SK-N-SH treated with all-trans-retinoic acid at 6 μM for 48 hours (cell line): ENCODE measurements at regions not wholly inside any gene's neighbourhood (a gene's known extent, or its start where the extent isn't known, plus 50 kb on each side); places are given as distances from the start of the nearest gene placed in this dataset.

Experiments used
- BACH2 ChIP-seq: fragments of 250-450 bp; sonication (Bioruptor Pico); IDR thresholded peaks from 2 replicates; pipeline ENCODE4 v1.9.0; 2021; ENCODE audit warnings: mild to moderate bottlenecking, borderline replicate concordance
- CSDC2 ChIP-seq: fragments of 250-450 bp; sonication (Bioruptor Pico); IDR thresholded peaks from 2 replicates; pipeline ENCODE4 v1.5.0; 2020; ENCODE audit warnings: mild to moderate bottlenecking, moderate library complexity
- RARB ChIP-seq: fragments of 250-450 bp; sonication (Bioruptor Pico); IDR thresholded peaks from 2 replicates; pipeline ENCODE4 v1.8.0; 2021; ENCODE audit warnings: mild to moderate bottlenecking, moderate library complexity
- SNAI2 ChIP-seq: fragments of 250-450 bp; sonication (Bioruptor Pico); IDR thresholded peaks from 2 replicates; pipeline ENCODE4 v1.5.0; 2020; ENCODE audit warnings: mild to moderate bottlenecking, moderate library complexity
- ZFP3 ChIP-seq: fragments of 250-450 bp; sonication (Bioruptor Pico); IDR thresholded peaks from 2 replicates; pipeline ENCODE4 v1.5.0; 2020; ENCODE audit warnings: mild to moderate bottlenecking, moderate library complexity
- ZNF565 ChIP-seq: fragments of 450-650 bp; formaldehyde crosslinking; conservative IDR thresholded peaks from 2 replicates; pipeline ENCODE4 v1.5.0; 2020; ENCODE audit warnings: low read depth, mild to moderate bottlenecking, moderate library complexity
- ZNF70 ChIP-seq: fragments of 450-650 bp; formaldehyde crosslinking; IDR thresholded peaks from 2 replicates; pipeline ENCODE4 v1.5.0; 2020; ENCODE audit warnings: mild to moderate bottlenecking, moderate library complexity
- ZNF8 ChIP-seq: fragments of 450-650 bp; formaldehyde crosslinking; IDR thresholded peaks from 2 replicates; pipeline ENCODE4 v1.5.0; 2020; ENCODE audit warnings: mild to moderate bottlenecking, moderate library complexity
- TF ChIP-seq, protein P1 (sequence below): fragments of 250-450 bp; sonication (Bioruptor Pico); IDR thresholded peaks from 2 replicates; pipeline ENCODE4 v1.5.1; 2021; ENCODE audit warnings: mild to moderate bottlenecking, moderate library complexity
- TF ChIP-seq, protein P2 (sequence below): fragments of 250-450 bp; sonication (Bioruptor Pico); IDR thresholded peaks from 2 replicates; pipeline ENCODE4 v1.5.0; 2020; ENCODE audit warnings: mild to moderate bottlenecking, moderate library complexity
- TF ChIP-seq, protein P3 (sequence below): fragments of 250-450 bp; sonication (Bioruptor Pico); IDR thresholded peaks from 2 replicates; pipeline ENCODE4 v1.8.0; 2021; ENCODE audit warnings: low read depth, mild to moderate bottlenecking, moderate library complexity, borderline replicate concordance

DNA sequence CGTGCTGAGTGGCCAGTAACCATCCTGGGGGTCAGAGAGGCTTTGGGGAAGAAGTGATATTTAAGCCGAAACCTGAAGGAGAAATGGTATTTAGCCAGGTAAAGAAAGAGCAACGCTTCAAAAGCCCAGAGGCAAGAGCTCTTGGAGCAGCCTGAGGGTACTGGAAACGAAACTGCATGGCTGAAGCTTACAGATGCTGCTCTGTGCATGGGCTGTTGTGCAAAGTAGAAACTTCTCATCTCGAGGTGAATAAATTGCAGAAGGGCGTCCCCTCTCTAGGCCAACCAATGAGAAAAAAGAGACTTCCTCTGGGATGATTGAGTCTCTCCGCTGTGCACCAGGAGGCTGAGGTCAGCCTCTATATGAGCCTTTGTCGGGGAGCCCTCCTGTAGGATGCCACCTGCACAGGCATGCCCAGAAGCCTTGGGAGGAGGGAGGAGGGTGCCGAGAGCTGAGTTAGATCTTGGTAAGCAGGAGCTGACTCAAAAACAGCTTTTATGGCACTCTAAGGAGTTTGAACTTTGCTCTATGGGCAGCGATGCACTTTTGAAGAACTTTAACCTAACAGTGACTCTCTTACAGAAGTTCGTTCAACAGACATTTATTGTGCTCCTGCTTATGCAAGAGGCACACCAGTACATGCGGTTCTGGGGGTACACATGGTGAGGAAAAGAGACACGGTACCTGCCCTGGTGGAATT lies 61.6 kb upstream of the EDN1 start:
- TF ChIP-seq RARB (CRISPR knock-in tag) (no peak), ZFP3 (CRISPR knock-in tag) (no peak), ZNF8 (CRISPR knock-in tag) (no peak), BACH2 (no peak), CSDC2 (no peak), ZNF565 (CRISPR knock-in tag) (no peak), ZNF70 (no peak), SNAI2 (CRISPR knock-in tag) (no peak)
- TF ChIP-seq, protein P1, sequence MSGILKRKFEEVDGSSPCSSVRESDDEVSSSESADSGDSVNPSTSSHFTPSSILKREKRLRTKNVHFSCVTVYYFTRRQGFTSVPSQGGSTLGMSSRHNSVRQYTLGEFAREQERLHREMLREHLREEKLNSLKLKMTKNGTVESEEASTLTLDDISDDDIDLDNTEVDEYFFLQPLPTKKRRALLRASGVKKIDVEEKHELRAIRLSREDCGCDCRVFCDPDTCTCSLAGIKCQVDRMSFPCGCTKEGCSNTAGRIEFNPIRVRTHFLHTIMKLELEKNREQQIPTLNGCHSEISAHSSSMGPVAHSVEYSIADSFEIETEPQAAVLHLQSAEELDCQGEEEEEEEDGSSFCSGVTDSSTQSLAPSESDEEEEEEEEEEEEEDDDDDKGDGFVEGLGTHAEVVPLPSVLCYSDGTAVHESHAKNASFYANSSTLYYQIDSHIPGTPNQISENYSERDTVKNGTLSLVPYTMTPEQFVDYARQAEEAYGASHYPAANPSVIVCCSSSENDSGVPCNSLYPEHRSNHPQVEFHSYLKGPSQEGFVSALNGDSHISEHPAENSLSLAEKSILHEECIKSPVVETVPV: no peak
- TF ChIP-seq, protein P2, sequence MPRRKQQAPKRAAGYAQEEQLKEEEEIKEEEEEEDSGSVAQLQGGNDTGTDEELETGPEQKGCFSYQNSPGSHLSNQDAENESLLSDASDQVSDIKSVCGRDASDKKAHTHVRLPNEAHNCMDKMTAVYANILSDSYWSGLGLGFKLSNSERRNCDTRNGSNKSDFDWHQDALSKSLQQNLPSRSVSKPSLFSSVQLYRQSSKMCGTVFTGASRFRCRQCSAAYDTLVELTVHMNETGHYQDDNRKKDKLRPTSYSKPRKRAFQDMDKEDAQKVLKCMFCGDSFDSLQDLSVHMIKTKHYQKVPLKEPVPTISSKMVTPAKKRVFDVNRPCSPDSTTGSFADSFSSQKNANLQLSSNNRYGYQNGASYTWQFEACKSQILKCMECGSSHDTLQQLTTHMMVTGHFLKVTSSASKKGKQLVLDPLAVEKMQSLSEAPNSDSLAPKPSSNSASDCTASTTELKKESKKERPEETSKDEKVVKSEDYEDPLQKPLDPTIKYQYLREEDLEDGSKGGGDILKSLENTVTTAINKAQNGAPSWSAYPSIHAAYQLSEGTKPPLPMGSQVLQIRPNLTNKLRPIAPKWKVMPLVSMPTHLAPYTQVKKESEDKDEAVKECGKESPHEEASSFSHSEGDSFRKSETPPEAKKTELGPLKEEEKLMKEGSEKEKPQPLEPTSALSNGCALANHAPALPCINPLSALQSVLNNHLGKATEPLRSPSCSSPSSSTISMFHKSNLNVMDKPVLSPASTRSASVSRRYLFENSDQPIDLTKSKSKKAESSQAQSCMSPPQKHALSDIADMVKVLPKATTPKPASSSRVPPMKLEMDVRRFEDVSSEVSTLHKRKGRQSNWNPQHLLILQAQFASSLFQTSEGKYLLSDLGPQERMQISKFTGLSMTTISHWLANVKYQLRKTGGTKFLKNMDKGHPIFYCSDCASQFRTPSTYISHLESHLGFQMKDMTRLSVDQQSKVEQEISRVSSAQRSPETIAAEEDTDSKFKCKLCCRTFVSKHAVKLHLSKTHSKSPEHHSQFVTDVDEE (CRISPR knock-in tag): no peak
- TF ChIP-seq, protein P3, sequence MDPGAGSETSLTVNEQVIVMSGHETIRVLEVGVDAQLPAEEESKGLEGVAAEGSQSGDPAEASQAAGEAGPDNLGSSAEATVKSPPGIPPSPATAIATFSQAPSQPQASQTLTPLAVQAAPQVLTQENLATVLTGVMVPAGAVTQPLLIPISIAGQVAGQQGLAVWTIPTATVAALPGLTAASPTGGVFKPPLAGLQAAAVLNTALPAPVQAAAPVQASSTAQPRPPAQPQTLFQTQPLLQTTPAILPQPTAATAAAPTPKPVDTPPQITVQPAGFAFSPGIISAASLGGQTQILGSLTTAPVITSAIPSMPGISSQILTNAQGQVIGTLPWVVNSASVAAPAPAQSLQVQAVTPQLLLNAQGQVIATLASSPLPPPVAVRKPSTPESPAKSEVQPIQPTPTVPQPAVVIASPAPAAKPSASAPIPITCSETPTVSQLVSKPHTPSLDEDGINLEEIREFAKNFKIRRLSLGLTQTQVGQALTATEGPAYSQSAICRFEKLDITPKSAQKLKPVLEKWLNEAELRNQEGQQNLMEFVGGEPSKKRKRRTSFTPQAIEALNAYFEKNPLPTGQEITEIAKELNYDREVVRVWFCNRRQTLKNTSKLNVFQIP (CRISPR knock-in tag): no peak
